ENCODE measurements at regions not wholly inside any gene's neighbourhood (a gene's known extent, or its start where the extent isn't known, plus 50 kb on each side); places are given as distances from the start of the nearest gene placed in this dataset.

GRCh38 chr3:34276342-34276741 lies 477.9 kb downstream of the PDCD6IP start:
- no peak for TF ChIP-seq CTCF (IDR thresholded peaks at IDR 0.05)
- no peak for TF ChIP-seq POLR2A (IDR thresholded peaks at IDR 0.05)
